ENCODE measurements at regions not wholly inside any gene's neighbourhood (a gene's known extent, or its start where the extent isn't known, plus 50 kb on each side); places are given as distances from the start of the nearest gene placed in this dataset.

GRCh38 chr4:141425124-141425523 is 204.4 kb downstream of the ZNF330 start:
- no peak overlapping the region for H4K5ac ChIP-seq (ENCODE audit: insufficient read length, low read depth, low read length)
- TF ChIP-seq GTF2F1 (IDR thresholded peaks at IDR 0.05; ENCODE audit: borderline replicate concordance, low read depth, low read length) (no peak), FOSL1 (IDR thresholded peaks at IDR 0.05; ENCODE audit: insufficient read depth, low read depth, low read length) (no peak)
- no peak overlapping the region for H2AK5ac ChIP-seq (ENCODE audit: low read depth, low read length)
- H3K56ac ChIP-seq (replicated peaks; ENCODE audit: insufficient read length, low read depth, low read length): no peak overlapping the region
- H3K4ac ChIP-seq (replicated peaks; ENCODE audit: insufficient read length, low read depth, low read length): no peak overlapping the region
- no peak overlapping the region for H3K9ac ChIP-seq (replicated peaks in 1 of 4; ENCODE audit: extremely low read depth in 1 of 4, low read depth in 3 of 4, low read length in 3 of 4)
- no peak overlapping the region for H2BK15ac ChIP-seq (ENCODE audit: low read length)
- H3K4me1 ChIP-seq (replicated peaks in 1 of 4; ENCODE audit: control insufficient read depth in 3 of 4, insufficient read depth in 4 of 4, low read length in 3 of 4): no peaks in the 10 kb centered on the region
- no peak overlapping the region for H4K8ac ChIP-seq (ENCODE audit: extremely low read depth, insufficient read depth, low read length)
- H3K36me3 ChIP-seq (ENCODE audit: control insufficient read depth in 2 of 4, insufficient read depth in 4 of 4, low read length in 3 of 4): no peaks in the 10 kb centered on the region
- no peaks in the 10 kb centered on the region for H3K9me3 ChIP-seq (ENCODE audit: insufficient read depth in 2 of 2, low read depth in 1 of 2, low read length in 1 of 2)
- POLR2A ChIA-PET (ENCODE audit: partially characterized antibody): no interaction called here
- no peaks in the 10 kb centered on the region; the same call in 1 of the 2 replicates for H3K23me2 ChIP-seq (ENCODE audit: low read depth, low read length)
- no peak overlapping the region for H2AFZ ChIP-seq (ENCODE audit: low read length)
- no peak overlapping the region for H3K27ac ChIP-seq (ENCODE audit: low read depth, low read length)
- no peak overlapping the region for H2BK120ac ChIP-seq (replicated peaks; ENCODE audit: low read depth, low read length)
- DNase-seq (ENCODE audit: low read depth in 1 of 2, low spot score in 2 of 2) (no peak), FAIRE-seq (no peak)
- no peak overlapping the region for H3K18ac ChIP-seq (ENCODE audit: extremely low read depth, low read length)
- H2BK12ac ChIP-seq (ENCODE audit: low read depth, low read length): no peak overlapping the region
- H4K20me1 ChIP-seq (replicated peaks in 1 of 2; ENCODE audit: control insufficient read depth in 1 of 2, insufficient read depth in 2 of 2, low read length in 2 of 2): no peaks in the 10 kb centered on the region
- no peak overlapping the region for H3K4me2 ChIP-seq (ENCODE audit: insufficient read depth in 1 of 2, low read depth in 2 of 2, low read length in 2 of 2)
- no peaks in the 10 kb centered on the region for H3K79me1 ChIP-seq (ENCODE audit: low read depth, low read length)
- WGBS, 2 experiments (ENCODE audit: extremely low coverage in 1 of 2, insufficient coverage in 1 of 2, insufficient read length in 1 of 2, insufficient replicate concordance in 2 of 2, low coverage in 1 of 2, low lambda C conversion rate in 2 of 2, missing lambda C conversion rate in 1 of 2): 80% methylated on average over 1 of the region's 1 CpG; no CpG with 5 or more reads in 1 of the 2 experiments
- H3K4me3 ChIP-seq (ENCODE audit: extremely low read depth in 1 of 4, insufficient read depth in 2 of 4, low read depth in 3 of 4, low read length in 4 of 4): no peak overlapping the region
- no peak overlapping the region for H4K91ac ChIP-seq (replicated peaks; ENCODE audit: insufficient read length, low read length)
- H3K27me3 ChIP-seq (replicated peaks in 1 of 4; ENCODE audit: control insufficient read depth in 3 of 4, extremely low read depth in 1 of 4, insufficient read depth in 3 of 4, low read length in 3 of 4): no peaks in the 10 kb centered on the region
- CTCF ChIA-PET (ENCODE audit: partially characterized antibody): interaction anchor here (0.9 kb wide), 2 partner anchors 119 to 277 kb away, joined by 3 read pairs; no protein-coding TSS in a partner anchor
- no peak overlapping the region for H2BK5ac ChIP-seq (ENCODE audit: low read depth, low read length)
- no peak overlapping the region for H3K23ac ChIP-seq (ENCODE audit: insufficient read length)
- H3K79me2 ChIP-seq (ENCODE audit: control insufficient read depth in 1 of 2, insufficient read depth in 2 of 2, low read length in 2 of 2): no peaks in the 10 kb centered on the region
- H2BK20ac ChIP-seq (ENCODE audit: low read length): no peak overlapping the region
- no peak overlapping the region for H3K14ac ChIP-seq (ENCODE audit: insufficient read length)

All from H1 (cell line).